ENCODE measurements at regions not wholly inside any gene's neighbourhood (a gene's known extent, or its start where the extent isn't known, plus 50 kb on each side); places are given as distances from the start of the nearest gene placed in this dataset.

- 0% methylated on average over 3 of the region's 3 CpGs for WGBS (ENCODE audit: insufficient coverage, insufficient replicate concordance, low lambda C conversion rate, missing lambda C conversion rate)
- H3K9ac ChIP-seq (ENCODE audit: control insufficient read depth, insufficient read depth, low read length): no peak overlapping the region
- peaks cover 6% of the 10 kb centered on the region; the same call in 2 of the 3 replicates for H3K9me3 ChIP-seq (replicated peaks; ENCODE audit: control insufficient read depth, insufficient read depth, low read length)
- peaks cover 4% of the 10 kb centered on the region; the same call in 1 of the 2 replicates for H3K4me1 ChIP-seq (ENCODE audit: control insufficient read depth, insufficient read depth, low read length)
- no peaks in the 10 kb centered on the region; a peak in 1 of 4 replicates for H3K27me3 ChIP-seq (replicated peaks in 1 of 2; ENCODE audit: control insufficient read depth in 2 of 2, insufficient read depth in 2 of 2, low read length in 1 of 2)
- ATAC-seq: no peak
- in situ Hi-C loops (cut with MboI): no loop called here
- ChIA-PET SMC1A (ENCODE audit: uncharacterized antibody, unreplicated experiment) (no interaction called here), CTCF (interaction anchor here (0.6 kb wide), 1 partner anchor 616 kb away, joined by 3 read pairs; no protein-coding TSS in a partner anchor), RAD21 (ENCODE audit: unreplicated experiment) (no interaction called here), POLR2A (no interaction called here)
- BruUV-seq (replicated peaks): no TSS peak
- TF ChIP-seq PAX8 (IDR thresholded peaks at IDR 0.05): no peak
- no peak for TF ChIP-seq ZNF622 (IDR thresholded peaks at IDR 0.05)
- no peak for TF ChIP-seq ZBED1 (IDR thresholded peaks at IDR 0.05; ENCODE audit: borderline replicate concordance)
- TF ChIP-seq ZBTB40 (IDR thresholded peaks at IDR 0.05; ENCODE audit: borderline replicate concordance): no peak
- TF ChIP-seq IRF4 (IDR thresholded peaks at IDR 0.05; ENCODE audit: low read depth, low read length): no peak
- no peak for TF ChIP-seq RUNX3 (IDR thresholded peaks at IDR 0.05; ENCODE audit: low read length)
- TF ChIP-seq CBFB (IDR thresholded peaks at IDR 0.05; ENCODE audit: low read depth): no peak
- no peak for TF ChIP-seq ZNF24 (IDR thresholded peaks at IDR 0.05)
- no peak for TF ChIP-seq HDAC6 (IDR thresholded peaks at IDR 0.05; ENCODE audit: unreplicated experiment)
- intact Hi-C loops (cut with micrococcal nuclease; ENCODE audit: unreplicated experiment): no loop called here
- H3K79me2 ChIP-seq (ENCODE audit: control insufficient read depth, insufficient read depth, low read length): no peaks in the 10 kb centered on the region
- no peak for DNase-seq (ENCODE audit: low read depth, low spot score)
- H2AFZ ChIP-seq (ENCODE audit: control insufficient read depth, low read depth, low read length): no peak overlapping the region
- H4K20me1 ChIP-seq (ENCODE audit: control insufficient read depth, insufficient read depth): no peaks in the 10 kb centered on the region
- no peak for FAIRE-seq
- no peak overlapping the region for H3K4me3 ChIP-seq
- no peaks in the 10 kb centered on the region for H3K36me3 ChIP-seq (ENCODE audit: control insufficient read depth in 2 of 2, insufficient read depth in 2 of 2, low read length in 1 of 2)
- H3K4me2 ChIP-seq (ENCODE audit: control insufficient read depth, insufficient read depth): no peak overlapping the region
- no peak overlapping the region for H3K27ac ChIP-seq (ENCODE audit: control insufficient read depth, insufficient read depth)
These were observed 93.0 kb downstream of the APIP start for GRCh38 chr11:34823197-34823596.

All from GM12878 (cell line).